SK-N-SH treated with all-trans-retinoic acid at 6 μM for 48 hours (cell line): ENCODE measurements at regions not wholly inside any gene's neighbourhood (a gene's known extent, or its start where the extent isn't known, plus 50 kb on each side); places are given as distances from the start of the nearest gene placed in this dataset.
A peak's percentile ranks its signal among the peaks of the same experiment; 100 is the strongest.

ENCODE experiments used
- ATAC-seq: fragments of 200-7000 bp; cut with Tn5 transposase; 3 replicates; pipeline ENCODE4 v1.9.1; 2020; ENCODE audit warnings: mild to moderate bottlenecking, moderate library complexity
- ARNTL ChIP-seq: fragments of 450-650 bp; formaldehyde crosslinking; IDR thresholded peaks from 2 replicates; pipeline ENCODE4 v1.5.0; 2020; ENCODE audit warnings: low read depth, mild to moderate bottlenecking, moderate library complexity, borderline replicate concordance
- BACH2 ChIP-seq: fragments of 250-450 bp; sonication (Bioruptor Pico); IDR thresholded peaks from 2 replicates; pipeline ENCODE4 v1.9.0; 2021; ENCODE audit warnings: mild to moderate bottlenecking, borderline replicate concordance
- CREB5 ChIP-seq: fragments of 250-450 bp; sonication (Bioruptor Pico); IDR thresholded peaks from 2 replicates; pipeline ENCODE4 v1.5.1; 2020; ENCODE audit warnings: low read depth, mild to moderate bottlenecking, moderate library complexity
- CSDC2 ChIP-seq: fragments of 250-450 bp; sonication (Bioruptor Pico); IDR thresholded peaks from 2 replicates; pipeline ENCODE4 v1.5.0; 2020; ENCODE audit warnings: mild to moderate bottlenecking, moderate library complexity
- CSRNP3 ChIP-seq: fragments of 250-450 bp; sonication (Bioruptor Pico); IDR thresholded peaks from 2 replicates; pipeline ENCODE4 v1.5.1; 2021; ENCODE audit warnings: mild to moderate bottlenecking, moderate library complexity
- ESRRG ChIP-seq: fragments of 250-450 bp; sonication (Bioruptor Pico); IDR thresholded peaks from 2 replicates; pipeline ENCODE4 v1.6.1; 2021; ENCODE audit warnings: mild to moderate bottlenecking
- GLIS3 ChIP-seq: fragments of 250-450 bp; sonication (Bioruptor Pico); IDR thresholded peaks from 2 replicates; pipeline ENCODE4 v1.5.0; 2020; ENCODE audit warnings: mild to moderate bottlenecking, moderate library complexity
- ISL1 ChIP-seq: fragments of 250-450 bp; sonication (Bioruptor Pico); IDR thresholded peaks from 2 replicates; pipeline ENCODE4 v2.1.2; 2022; ENCODE audit warnings: mild to moderate bottlenecking, moderate library complexity
- OSR1 ChIP-seq: fragments of 250-450 bp; sonication (Bioruptor Pico); IDR thresholded peaks from 2 replicates; pipeline ENCODE4 v1.8.0; 2022; ENCODE audit warnings: moderate library complexity, mild to moderate bottlenecking, inconsistent platforms
- PATZ1 ChIP-seq: fragments of 250-450 bp; sonication (Bioruptor Pico); IDR thresholded peaks from 2 replicates; pipeline ENCODE4 v1.8.0; 2020; ENCODE audit warnings: mild to moderate bottlenecking, moderate library complexity, borderline replicate concordance
- POU6F1 ChIP-seq: fragments of 250-450 bp; sonication (Bioruptor Pico); IDR thresholded peaks from 2 replicates; pipeline ENCODE4 v1.8.0; 2021; ENCODE audit warnings: low read depth, mild to moderate bottlenecking, moderate library complexity, borderline replicate concordance
- PPARA ChIP-seq: fragments of 250-450 bp; sonication (Bioruptor Pico); IDR thresholded peaks from 2 replicates; pipeline ENCODE4 v1.5.0; 2020; ENCODE audit warnings: mild to moderate bottlenecking, borderline replicate concordance
- RARB ChIP-seq: fragments of 250-450 bp; sonication (Bioruptor Pico); IDR thresholded peaks from 2 replicates; pipeline ENCODE4 v1.8.0; 2021; ENCODE audit warnings: mild to moderate bottlenecking, moderate library complexity
- SNAI2 ChIP-seq: fragments of 250-450 bp; sonication (Bioruptor Pico); IDR thresholded peaks from 2 replicates; pipeline ENCODE4 v1.5.0; 2020; ENCODE audit warnings: mild to moderate bottlenecking, moderate library complexity
- TCF4 ChIP-seq: fragments of 250-450 bp; sonication (Bioruptor Pico); IDR thresholded peaks from 2 replicates; pipeline ENCODE4 v1.8.0; 2021; ENCODE audit warnings: mild to moderate bottlenecking, moderate library complexity, borderline replicate concordance
- TOX ChIP-seq: fragments of 250-450 bp; sonication (Bioruptor Pico); IDR thresholded peaks from 2 replicates; pipeline ENCODE4 v1.8.0; 2021; ENCODE audit warnings: mild to moderate bottlenecking, moderate library complexity, borderline replicate concordance
- TSHZ2 ChIP-seq: fragments of 250-450 bp; sonication (Bioruptor Pico); IDR thresholded peaks from 2 replicates; pipeline ENCODE4 v1.5.0; 2020; ENCODE audit warnings: mild to moderate bottlenecking, moderate library complexity
- ZC3H10 ChIP-seq: fragments of 250-450 bp; sonication (Bioruptor Pico); IDR thresholded peaks from 2 replicates; pipeline ENCODE4 v1.5.1; 2021; ENCODE audit warnings: mild to moderate bottlenecking, moderate library complexity
- ZFP3 ChIP-seq: fragments of 250-450 bp; sonication (Bioruptor Pico); IDR thresholded peaks from 2 replicates; pipeline ENCODE4 v1.5.0; 2020; ENCODE audit warnings: mild to moderate bottlenecking, moderate library complexity
- ZFP30 ChIP-seq: fragments of 450-650 bp; formaldehyde crosslinking; IDR thresholded peaks from 2 replicates; pipeline ENCODE4 v1.5.0; 2022; ENCODE audit warnings: mild to moderate bottlenecking, moderate library complexity
- ZNF565 ChIP-seq: fragments of 450-650 bp; formaldehyde crosslinking; conservative IDR thresholded peaks from 2 replicates; pipeline ENCODE4 v1.5.0; 2020; ENCODE audit warnings: low read depth, mild to moderate bottlenecking, moderate library complexity

- no peak for ATAC-seq
- TF ChIP-seq ARNTL (CRISPR knock-in tag), result no peak
- no peak for TF ChIP-seq RARB (CRISPR knock-in tag)
- no peak for TF ChIP-seq OSR1
- TF ChIP-seq SNAI2 (CRISPR knock-in tag), result no peak
- TF ChIP-seq ZFP30 (CRISPR knock-in tag), result no peak
- no peak for TF ChIP-seq ISL1
- TF ChIP-seq CSRNP3 (CRISPR knock-in tag), result no peak
- TF ChIP-seq ZFP3, result no peak
- TF ChIP-seq CSDC2 (CRISPR knock-in tag), result no peak
- no peak for TF ChIP-seq PPARA (CRISPR knock-in tag)
- TF ChIP-seq TSHZ2 (CRISPR knock-in tag), result no peak
- no peak for TF ChIP-seq ESRRG
- no peak for TF ChIP-seq CREB5 (CRISPR knock-in tag)
Measured at GRCh38 chr5:121780406-121780805, 71.3 kb upstream of the FTMT start.

- no peak for ATAC-seq
- TF ChIP-seq PATZ1 (CRISPR knock-in tag) (no peak), PPARA (CRISPR knock-in tag) (no peak), ISL1 (no peak)
Measured at GRCh38 chr5:121783700-121784099, 68.0 kb upstream of the FTMT start.

- TF ChIP-seq TOX (CRISPR knock-in tag) (no peak), ISL1 (0 out of 2 replicates have a peak, but pooled peaks have one; percentile 34), GLIS3 (CRISPR knock-in tag) (no peak), ZNF565 (CRISPR knock-in tag) (no peak)
- no peak for ATAC-seq
Measured at GRCh38 chr5:121793791-121794190, 57.9 kb upstream of the FTMT start.

- ATAC-seq, result no peak
Measured at GRCh38 chr5:121795511-121795910, 56.2 kb upstream of the FTMT start.

GRCh38 chr5:121797681-121798518, 53.8 kb upstream of the FTMT start:
- no peak for ATAC-seq
- TF ChIP-seq ZC3H10 (no peak), PATZ1 (CRISPR knock-in tag) (no peak), TCF4 (CRISPR knock-in tag) (no peak), TOX (CRISPR knock-in tag) (no peak), BACH2 (CRISPR knock-in tag) (no peak), OSR1 (no peak), POU6F1 (CRISPR knock-in tag) (no peak), ZFP3 (no peak), GLIS3 (CRISPR knock-in tag) (no peak), ESRRG (no peak), CSRNP3 (CRISPR knock-in tag) (no peak), ISL1 (no peak), SNAI2 (CRISPR knock-in tag) (no peak)

More at GRCh38 chr5:121795511-121795910, 56.2 kb upstream of the FTMT start:
- no peak for TF ChIP-seq BACH2 (CRISPR knock-in tag)
